DOHH2 (cell line): ENCODE measurements at regions not wholly inside any gene's neighbourhood (a gene's known extent, or its start where the extent isn't known, plus 50 kb on each side); places are given as distances from the start of the nearest gene placed in this dataset.

Experiments
- CTCF ChIP-seq: fragments of 200-600 bp; sonication (generic); IDR thresholded peaks from one replicate; pipeline ENCODE4 v1.5.1; 2014; ENCODE audit warnings: antibody characterized with exemption, mild to moderate bottlenecking, low read depth, low read length; ENCODE audit not compliant: poor library complexity, severe bottlenecking
- EZH2phosphoT487 ChIP-seq: fragments of 200-600 bp; sonication (generic); IDR thresholded peaks from 2 replicates; pipeline ENCODE4 v1.6.1; 2017; ENCODE audit warnings: borderline replicate concordance, mild to moderate bottlenecking, antibody characterized with exemption, low read length, moderate library complexity, mixed read lengths

- no peak for TF ChIP-seq CTCF
- no peak for TF ChIP-seq EZH2phosphoT487
Observed at GRCh38 chr10:58996063-58996462, 180.4 kb upstream of the PHYHIPL start.
